ENCODE measurements at regions not wholly inside any gene's neighbourhood (a gene's known extent, or its start where the extent isn't known, plus 50 kb on each side); places are given as distances from the start of the nearest gene placed in this dataset.

GRCh38 chr10:78935697-78936407 is 132.9 kb upstream of the ZMIZ1 start:
- TF ChIP-seq CEBPB (IDR thresholded peaks at IDR 0.05) (no peak), ZBTB7A (IDR thresholded peaks at IDR 0.05; ENCODE audit: low read depth) (no peak), TCF12 (IDR thresholded peaks at IDR 0.05; ENCODE audit: low read depth) (no peak), FOXM1 (IDR thresholded peaks at IDR 0.05; ENCODE audit: borderline replicate concordance, low read depth) (no peak), TAF1 (IDR thresholded peaks at IDR 0.05; ENCODE audit: low read depth) (no peak), NFIC (IDR thresholded peaks at IDR 0.05) (no peak)
- TF ChIP-seq, protein P1, sequence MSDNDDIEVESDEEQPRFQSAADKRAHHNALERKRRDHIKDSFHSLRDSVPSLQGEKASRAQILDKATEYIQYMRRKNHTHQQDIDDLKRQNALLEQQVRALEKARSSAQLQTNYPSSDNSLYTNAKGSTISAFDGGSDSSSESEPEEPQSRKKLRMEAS (IDR thresholded peaks at IDR 0.05), result no peak

GRCh38 chr10:78936412-78937342 is 132.1 kb upstream of the ZMIZ1 start:
- TF ChIP-seq EGR1 (IDR thresholded peaks at IDR 0.05) (no peak), EP300 (IDR thresholded peaks at IDR 0.05; ENCODE audit: borderline replicate concordance) (no peak), TCF12 (IDR thresholded peaks at IDR 0.05; ENCODE audit: low read depth) (no peak), TEAD4 (IDR thresholded peaks at IDR 0.05) (no peak), RAD21 (IDR thresholded peaks at IDR 0.05; ENCODE audit: low read depth) (no peak), YY1 (IDR thresholded peaks at IDR 0.05; ENCODE audit: low read depth) (no peak), NFIC (IDR thresholded peaks at IDR 0.05) (no peak), CREB1 (IDR thresholded peaks at IDR 0.05; ENCODE audit: low read depth) (no peak), FOXM1 (IDR thresholded peaks at IDR 0.05; ENCODE audit: borderline replicate concordance, low read depth) (no peak), ZBTB7A (IDR thresholded peaks at IDR 0.05; ENCODE audit: low read depth) (no peak), CEBPB (IDR thresholded peaks at IDR 0.05) (no peak), TAF1 (IDR thresholded peaks at IDR 0.05; ENCODE audit: low read depth) (no peak)
- TF ChIP-seq, protein P2, sequence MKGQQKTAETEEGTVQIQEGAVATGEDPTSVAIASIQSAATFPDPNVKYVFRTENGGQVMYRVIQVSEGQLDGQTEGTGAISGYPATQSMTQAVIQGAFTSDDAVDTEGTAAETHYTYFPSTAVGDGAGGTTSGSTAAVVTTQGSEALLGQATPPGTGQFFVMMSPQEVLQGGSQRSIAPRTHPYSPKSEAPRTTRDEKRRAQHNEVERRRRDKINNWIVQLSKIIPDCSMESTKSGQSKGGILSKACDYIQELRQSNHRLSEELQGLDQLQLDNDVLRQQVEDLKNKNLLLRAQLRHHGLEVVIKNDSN (IDR thresholded peaks at IDR 0.05), result no peak
- TF ChIP-seq, protein P3, sequence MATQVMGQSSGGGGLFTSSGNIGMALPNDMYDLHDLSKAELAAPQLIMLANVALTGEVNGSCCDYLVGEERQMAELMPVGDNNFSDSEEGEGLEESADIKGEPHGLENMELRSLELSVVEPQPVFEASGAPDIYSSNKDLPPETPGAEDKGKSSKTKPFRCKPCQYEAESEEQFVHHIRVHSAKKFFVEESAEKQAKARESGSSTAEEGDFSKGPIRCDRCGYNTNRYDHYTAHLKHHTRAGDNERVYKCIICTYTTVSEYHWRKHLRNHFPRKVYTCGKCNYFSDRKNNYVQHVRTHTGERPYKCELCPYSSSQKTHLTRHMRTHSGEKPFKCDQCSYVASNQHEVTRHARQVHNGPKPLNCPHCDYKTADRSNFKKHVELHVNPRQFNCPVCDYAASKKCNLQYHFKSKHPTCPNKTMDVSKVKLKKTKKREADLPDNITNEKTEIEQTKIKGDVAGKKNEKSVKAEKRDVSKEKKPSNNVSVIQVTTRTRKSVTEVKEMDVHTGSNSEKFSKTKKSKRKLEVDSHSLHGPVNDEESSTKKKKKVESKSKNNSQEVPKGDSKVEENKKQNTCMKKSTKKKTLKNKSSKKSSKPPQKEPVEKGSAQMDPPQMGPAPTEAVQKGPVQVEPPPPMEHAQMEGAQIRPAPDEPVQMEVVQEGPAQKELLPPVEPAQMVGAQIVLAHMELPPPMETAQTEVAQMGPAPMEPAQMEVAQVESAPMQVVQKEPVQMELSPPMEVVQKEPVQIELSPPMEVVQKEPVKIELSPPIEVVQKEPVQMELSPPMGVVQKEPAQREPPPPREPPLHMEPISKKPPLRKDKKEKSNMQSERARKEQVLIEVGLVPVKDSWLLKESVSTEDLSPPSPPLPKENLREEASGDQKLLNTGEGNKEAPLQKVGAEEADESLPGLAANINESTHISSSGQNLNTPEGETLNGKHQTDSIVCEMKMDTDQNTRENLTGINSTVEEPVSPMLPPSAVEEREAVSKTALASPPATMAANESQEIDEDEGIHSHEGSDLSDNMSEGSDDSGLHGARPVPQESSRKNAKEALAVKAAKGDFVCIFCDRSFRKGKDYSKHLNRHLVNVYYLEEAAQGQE (IDR thresholded peaks at IDR 0.05; ENCODE audit: low read depth), result no peak
- TF ChIP-seq, protein P1 (IDR thresholded peaks at IDR 0.05), result no peak

DNA sequence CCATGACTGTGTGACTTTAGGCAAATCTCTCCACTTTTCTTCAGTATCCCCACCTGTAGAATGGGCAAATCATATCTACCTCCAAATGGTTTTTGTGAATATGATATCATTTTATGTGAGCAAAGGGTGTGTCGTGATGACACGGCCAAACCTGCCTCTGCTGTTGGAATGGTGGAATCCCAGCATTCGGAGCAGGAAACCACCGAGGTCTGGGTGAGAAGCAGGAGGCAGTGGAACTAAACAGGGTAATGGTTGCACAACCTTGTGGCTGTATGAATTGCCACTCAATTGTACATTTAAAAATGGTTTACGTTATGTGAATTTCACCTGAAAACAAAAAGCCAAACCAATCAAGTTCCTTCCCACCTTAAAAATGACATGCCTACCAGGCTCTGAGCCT is 131.4 kb upstream of the ZMIZ1 start:
- no peak for TF ChIP-seq TEAD4 (IDR thresholded peaks at IDR 0.05)
- TF ChIP-seq YY1 (IDR thresholded peaks at IDR 0.05; ENCODE audit: low read depth), result no peak
- TF ChIP-seq TCF12 (IDR thresholded peaks at IDR 0.05; ENCODE audit: low read depth), result no peak

DNA sequence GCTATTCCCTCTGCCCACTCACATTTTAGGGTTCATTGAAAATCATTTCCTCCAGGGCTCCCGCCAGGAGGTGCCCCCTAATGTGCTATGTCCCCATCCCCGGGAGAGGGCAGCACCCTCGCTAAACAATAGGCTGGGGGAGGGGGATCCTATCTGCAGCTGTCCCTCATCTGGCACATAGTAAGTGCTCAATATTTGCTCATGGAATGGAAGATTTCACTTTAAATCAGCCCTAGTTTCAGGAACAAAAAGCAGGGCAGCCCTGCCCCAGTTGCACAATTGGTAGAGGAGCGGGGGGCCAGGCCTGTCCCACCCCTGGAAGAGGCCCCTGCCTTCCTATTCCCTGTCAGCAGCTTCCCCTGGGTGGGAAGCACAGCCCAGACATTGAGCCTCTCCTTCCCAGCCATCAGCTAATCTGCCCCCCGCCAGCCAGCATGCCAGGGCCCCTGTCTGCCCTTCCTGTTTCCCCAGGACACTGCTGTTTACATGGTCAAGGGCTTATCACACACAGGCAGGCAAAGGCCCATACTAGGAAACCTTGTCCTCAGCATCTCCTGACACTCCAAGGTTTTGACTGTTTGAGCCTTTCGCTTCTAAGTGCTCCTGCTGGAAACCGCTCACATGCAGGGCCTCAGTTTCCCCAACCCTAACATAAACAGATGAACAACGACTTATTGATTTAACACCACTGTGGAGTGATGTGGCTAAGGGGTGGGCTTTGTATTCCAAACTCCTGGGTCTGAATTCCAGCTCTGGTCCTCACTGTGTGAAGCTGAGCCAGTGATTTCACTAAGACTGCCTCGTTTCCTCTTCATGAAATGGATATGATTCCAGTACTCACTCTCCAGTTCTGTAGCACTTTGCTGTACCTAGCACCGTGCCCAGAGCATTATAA is 130.7 kb upstream of the ZMIZ1 start:
- TF ChIP-seq TCF12 (IDR thresholded peaks at IDR 0.05; ENCODE audit: low read depth), result 0 out of 2 replicates have a peak, but pooled peaks have one; percentile 32
- TF ChIP-seq EGR1 (IDR thresholded peaks at IDR 0.05), result peak; percentile 40
- peak; percentile 6; the same call in 1 of the 2 replicates for TF ChIP-seq CEBPB (IDR thresholded peaks at IDR 0.05)
- TF ChIP-seq, protein P2 (IDR thresholded peaks at IDR 0.05), result no peak
- TF ChIP-seq RAD21 (IDR thresholded peaks at IDR 0.05; ENCODE audit: low read depth), result peak; percentile 44
- no peak for TF ChIP-seq YY1 (IDR thresholded peaks at IDR 0.05; ENCODE audit: low read depth)
- peak; percentile 42; the same call in 1 of the 2 replicates for TF ChIP-seq ZBTB7A (IDR thresholded peaks at IDR 0.05; ENCODE audit: low read depth)

DNA sequence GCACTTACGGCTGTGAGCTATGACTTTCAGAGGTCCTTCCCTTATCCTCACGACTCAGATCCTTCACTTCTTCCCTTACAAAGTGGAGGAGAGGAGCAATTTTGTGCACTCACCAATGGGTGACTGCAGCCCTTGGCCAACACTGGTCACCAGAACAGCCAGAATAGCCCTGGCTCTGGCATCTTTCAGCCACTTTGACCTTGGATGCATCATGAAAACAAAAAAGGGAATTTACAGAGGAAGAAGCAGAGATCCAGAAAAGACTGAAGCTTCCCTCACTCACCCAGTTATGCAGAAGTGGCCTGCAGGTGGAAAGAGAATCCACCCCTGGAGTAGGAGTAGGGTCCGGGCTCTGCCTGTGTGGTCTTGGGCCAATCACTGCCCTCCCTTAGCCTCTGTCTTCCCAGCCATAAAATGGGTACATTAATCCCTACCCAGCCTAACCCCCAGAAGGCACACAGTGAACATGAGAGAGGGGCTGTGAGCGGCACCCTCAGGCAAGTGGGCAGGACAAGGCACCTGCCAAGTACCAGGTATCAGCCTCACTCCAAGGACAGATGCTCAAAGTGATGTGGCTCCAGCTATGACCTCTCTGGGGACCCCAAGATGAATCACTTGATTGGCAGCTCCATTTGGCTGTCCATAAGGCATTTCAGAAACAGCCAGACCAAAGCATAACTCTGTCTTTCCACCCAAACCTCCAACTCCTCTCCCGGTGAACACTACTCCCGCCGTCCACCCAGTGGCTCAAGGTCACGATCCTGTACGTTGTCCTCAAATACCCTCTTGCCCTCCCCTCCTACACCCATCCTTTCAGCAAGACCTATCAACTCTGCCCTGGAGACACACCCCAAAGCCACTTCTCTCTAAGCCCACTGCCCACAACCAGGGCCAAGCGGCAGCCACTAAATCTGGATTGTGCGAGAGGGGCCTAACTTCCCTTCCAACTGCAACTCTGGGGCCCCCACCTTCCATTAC is 129.8 kb upstream of the ZMIZ1 start:
- TF ChIP-seq, protein P2 (IDR thresholded peaks at IDR 0.05), result no peak
- no peak for TF ChIP-seq RAD21 (IDR thresholded peaks at IDR 0.05; ENCODE audit: low read depth)
- no peak for TF ChIP-seq ZBTB7A (IDR thresholded peaks at IDR 0.05; ENCODE audit: low read depth)
- no peak for TF ChIP-seq FOXM1 (IDR thresholded peaks at IDR 0.05; ENCODE audit: borderline replicate concordance, low read depth)
- TF ChIP-seq NFIC (IDR thresholded peaks at IDR 0.05), result no peak
- no peak for TF ChIP-seq EP300 (IDR thresholded peaks at IDR 0.05; ENCODE audit: borderline replicate concordance)
- no peak for TF ChIP-seq TAF1 (IDR thresholded peaks at IDR 0.05; ENCODE audit: low read depth)
- no peak for TF ChIP-seq CEBPB (IDR thresholded peaks at IDR 0.05)
- TF ChIP-seq, protein P1 (IDR thresholded peaks at IDR 0.05), result no peak
- no peak for TF ChIP-seq EGR1 (IDR thresholded peaks at IDR 0.05)
- no peak for TF ChIP-seq CREB1 (IDR thresholded peaks at IDR 0.05; ENCODE audit: low read depth)
- TF ChIP-seq, protein P3 (IDR thresholded peaks at IDR 0.05; ENCODE audit: low read depth), result no peak
- no peak for TF ChIP-seq TCF12 (IDR thresholded peaks at IDR 0.05; ENCODE audit: low read depth)

Data from Ishikawa (cell line).